ENCODE measurements at regions not wholly inside any gene's neighbourhood (a gene's known extent, or its start where the extent isn't known, plus 50 kb on each side); places are given as distances from the start of the nearest gene placed in this dataset.
A peak's percentile ranks its signal among the peaks of the same experiment; 100 is the strongest.

GRCh38 chr4:13988353-13989305 is 361.1 kb upstream of the BOD1L1 start:
- Histone ChIP-seq H3K4me3 (ENCODE audit: low read depth in 2 of 2, low read length in 1 of 2) (no peak overlapping the region), H4K20me1 (ENCODE audit: insufficient read depth) (no peaks in the 10 kb centered on the region), H3K9me3 (no peaks in the 10 kb centered on the region), H3K9me2 (no peaks in the 10 kb centered on the region), H3K27me3 (ENCODE audit: insufficient read depth) (no peaks in the 10 kb centered on the region), H3K9ac (no peak overlapping the region; the same call in 1 of the 2 replicates), H3F3A (replicated peaks; ENCODE audit: insufficient read depth) (peaks cover 28% of the 10 kb centered on the region), H3K36me3 (replicated peaks in 1 of 2; ENCODE audit: control insufficient read depth in 1 of 2, insufficient read depth in 2 of 2, low read length in 1 of 2) (no peaks in the 10 kb centered on the region), H3K4me2 (peak overlapping the region; percentile 43), H3K27ac (ENCODE audit: low read depth in 2 of 2, low read length in 1 of 2) (peak overlapping the region in 1 of 2 experiments; percentile 84; a peak in 2 of 4 replicates), H2AFZ (ENCODE audit: low read depth) (no peak overlapping the region), H3K4me1 (ENCODE audit: control insufficient read depth in 1 of 2, insufficient read depth in 2 of 2, low read depth in 1 of 2, low read length in 1 of 2) (peaks cover 9 to 48% of the 10 kb centered on the region in 2 experiments), H3K79me2 (ENCODE audit: insufficient read depth) (no peaks in the 10 kb centered on the region)
- no peak for TF ChIP-seq GABPA (IDR thresholded peaks at IDR 0.05; ENCODE audit: low read depth)
- 0 out of 2 replicates have a peak, but pooled peaks have one; percentile 11 for TF ChIP-seq PBX3 (IDR thresholded peaks at IDR 0.05)
- TF ChIP-seq TCF12 (IDR thresholded peaks at IDR 0.05), result peak; percentile 11; the same call in 1 of the 2 replicates
- 0 out of 4 replicates have a peak, but pooled peaks of 1 of the 2 experiments have one; percentile 6 for TF ChIP-seq EP300 (IDR thresholded peaks at IDR 0.05; ENCODE audit: borderline replicate concordance in 1 of 2, low read depth in 1 of 2, low read length in 1 of 2)
- DNase-seq, result no peak
- CTCF ChIA-PET, result interaction anchor here (1.2 kb wide), 1 partner anchor 12 kb away, joined by 3 read pairs; no protein-coding TSS in a partner anchor
- WGBS (ENCODE audit: low lambda C conversion rate), result 71% methylated on average over 11 of the region's 11 CpGs
- POLR2A ChIA-PET, result no interaction called here

GRCh38 chr4:13989501-13989900 is 362.0 kb upstream of the BOD1L1 start:
- POLR2A ChIA-PET, result no interaction called here
- Histone ChIP-seq H3K4me1 (ENCODE audit: control insufficient read depth in 1 of 2, insufficient read depth in 2 of 2, low read depth in 1 of 2, low read length in 1 of 2) (peaks cover 9 to 48% of the 10 kb centered on the region in 2 experiments), H3K79me2 (ENCODE audit: insufficient read depth) (no peaks in the 10 kb centered on the region), H3K27ac (ENCODE audit: low read depth in 2 of 2, low read length in 1 of 2) (peak overlapping the region in 1 of 2 experiments; percentile 84; a peak in 2 of 4 replicates), H3K4me2 (peak overlapping the region; percentile 43), H3K9ac (no peak overlapping the region; the same call in 1 of the 2 replicates), H3F3A (replicated peaks; ENCODE audit: insufficient read depth) (peaks cover 28% of the 10 kb centered on the region), H2AFZ (ENCODE audit: low read depth) (no peak overlapping the region), H3K9me2 (no peaks in the 10 kb centered on the region), H3K9me3 (no peaks in the 10 kb centered on the region), H3K27me3 (ENCODE audit: insufficient read depth) (no peaks in the 10 kb centered on the region), H3K4me3 (ENCODE audit: low read depth in 2 of 2, low read length in 1 of 2) (no peak overlapping the region), H3K36me3 (replicated peaks in 1 of 2; ENCODE audit: control insufficient read depth in 1 of 2, insufficient read depth in 2 of 2, low read length in 1 of 2) (no peaks in the 10 kb centered on the region), H4K20me1 (ENCODE audit: insufficient read depth) (no peaks in the 10 kb centered on the region)
- CTCF ChIA-PET, result no interaction called here
- WGBS (ENCODE audit: low lambda C conversion rate), result 91% methylated on average over 6 of the region's 6 CpGs
- DNase-seq, result no peak
- TF ChIP-seq RFX5 (IDR thresholded peaks at IDR 0.05; ENCODE audit: low read length) (no peak), PBX3 (IDR thresholded peaks at IDR 0.05) (no peak), MXI1 (IDR thresholded peaks at IDR 0.05; ENCODE audit: low read depth, low read length) (no peak), GABPA (IDR thresholded peaks at IDR 0.05; ENCODE audit: low read depth) (no peak), CHD2 (IDR thresholded peaks at IDR 0.05; ENCODE audit: low read length, partially characterized antibody) (no peak), FOSL2 (IDR thresholded peaks at IDR 0.05; ENCODE audit: borderline replicate concordance, low read depth) (no peak), REST (IDR thresholded peaks at IDR 0.05; ENCODE audit: low read depth, low read length) (no peak), YY1 (IDR thresholded peaks at IDR 0.05; ENCODE audit: low read depth) (no peak)

All from SK-N-SH (cell line).